Mesodermal cell (in vitro differentiated cells): ENCODE measurements at regions not wholly inside any gene's neighbourhood (a gene's known extent, or its start where the extent isn't known, plus 50 kb on each side); places are given as distances from the start of the nearest gene placed in this dataset.
"Not testable (repeated sequence)": the region's sequence is repeated elsewhere in the genome, so short reads cannot be mapped to it uniquely, and the experiment has no call there.

Source experiments
- H3K27ac ChIP-seq: 2 replicates; pipeline ENCODE4 v1.7.0; 2013; ENCODE audit warnings: mild to moderate bottlenecking, low read depth, low read length, moderate library complexity; ENCODE audit not compliant: severe bottlenecking
- H3K36me3 ChIP-seq: 2 replicates; pipeline ENCODE4 v1.7.1; 2013; ENCODE audit warnings: mild to moderate bottlenecking, low read length, moderate library complexity; ENCODE audit not compliant: control insufficient read depth, insufficient read depth
- H3K4me1 ChIP-seq: one replicate; pipeline ENCODE4 v1.7.1; 2013; ENCODE audit warnings: mild to moderate bottlenecking, low read length; ENCODE audit not compliant: insufficient read depth, control insufficient read depth, poor library complexity, severe bottlenecking
- H3K4me3 ChIP-seq: 2 replicates; pipeline ENCODE4 v1.7.0; 2013; ENCODE audit warnings: low read length, control low read depth, mild to moderate bottlenecking; ENCODE audit not compliant: insufficient read depth, poor library complexity, severe bottlenecking; ENCODE audit errors: extremely low read depth
- H3K9me3 ChIP-seq: 2 replicates; pipeline ENCODE4 v1.7.1; 2013; ENCODE audit warnings: mild to moderate bottlenecking, low read length, moderate library complexity; ENCODE audit not compliant: control insufficient read depth
- WGBS, 2 experiments: methylation state at CpG; one replicate each; pipeline ENCODE4 v1.1.5; 2013; ENCODE audit warnings: missing lambda C conversion rate in 2 of 2; ENCODE audit not compliant: insufficient coverage in 2 of 2; 5-methylcytosine and 5-hydroxymethylcytosine counted together

DNA sequence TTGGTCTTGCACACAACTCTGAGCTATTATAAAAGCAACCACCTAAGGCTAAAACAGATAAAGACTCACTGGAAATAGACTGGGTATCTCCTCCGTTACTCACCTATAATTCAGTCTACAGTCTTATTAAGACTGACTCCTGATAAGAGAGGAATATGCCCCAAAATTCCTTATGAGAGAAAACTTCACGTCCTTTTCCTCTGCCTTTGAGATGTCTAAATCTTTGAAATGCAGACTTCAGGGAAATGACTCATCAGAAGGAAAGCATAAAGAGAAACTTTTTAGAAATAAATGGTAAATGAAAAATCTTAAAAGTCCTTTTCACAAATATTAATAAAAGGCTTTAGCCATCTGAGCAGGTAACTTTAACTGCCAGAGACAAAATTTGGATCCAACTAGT is 187.5 kb upstream of the RTL1 start:
- Histone ChIP-seq H3K4me1 (peaks cover 5% of the 10 kb centered on the region), H3K36me3 (no peaks in the 10 kb centered on the region), H3K4me3 (no peak overlapping the region), H3K27ac (no peak overlapping the region), H3K9me3 (no peaks in the 10 kb centered on the region)
- WGBS, 2 experiments, result 100% methylated on average over 1 of the region's 2 CpGs; no CpG with 5 or more reads in 1 of the 2 experiments

- not testable (repeated sequence) for H3K36me3 ChIP-seq, H3K27ac ChIP-seq, H3K4me3 ChIP-seq, H3K9me3 ChIP-seq, H3K4me1 ChIP-seq
- 91 to 98% methylated on average over 6 of the region's 6 CpGs for WGBS, 2 experiments
These were observed 191.4 kb upstream of the RTL1 start for GRCh38 chr14:101094916-101095315.

GRCh38 chr14:101096551-101096950 is 193.0 kb upstream of the RTL1 start:
- Histone ChIP-seq H3K4me3 (no peak overlapping the region), H3K9me3 (peaks cover 8% of the 10 kb centered on the region), H3K27ac (no peak overlapping the region), H3K4me1 (no peaks in the 10 kb centered on the region), H3K36me3 (no peaks in the 10 kb centered on the region)
- 96 to 100% methylated on average over 1 to 2 of the region's 2 CpGs for WGBS, 2 experiments

- no peaks in the 10 kb centered on the region for H3K4me1 ChIP-seq
- 98% methylated on average over 3 of the region's 3 CpGs; no CpG with 5 or more reads in 1 of the 2 experiments for WGBS, 2 experiments
These were observed 193.7 kb upstream of the RTL1 start for GRCh38 chr14:101097109-101097793.

GRCh38 chr14:101098177-101098576 is 194.7 kb upstream of the RTL1 start:
- Histone ChIP-seq H3K36me3 (no peaks in the 10 kb centered on the region), H3K4me1 (no peaks in the 10 kb centered on the region), H3K27ac (peak overlapping the region; percentile 18), H3K9me3 (peaks cover 8% of the 10 kb centered on the region), H3K4me3 (no peak overlapping the region)
- WGBS, 2 experiments, result 70 to 82% methylated on average over 3 of the region's 3 CpGs

More at GRCh38 chr14:101097109-101097793, 193.7 kb upstream of the RTL1 start:
- H3K36me3 ChIP-seq, result no peaks in the 10 kb centered on the region
- peaks cover 8% of the 10 kb centered on the region for H3K9me3 ChIP-seq
- H3K27ac ChIP-seq, result no peak overlapping the region
- H3K4me3 ChIP-seq, result no peak overlapping the region

- Histone ChIP-seq H3K4me1 (no peaks in the 10 kb centered on the region), H3K4me3 (no peak overlapping the region), H3K36me3 (no peaks in the 10 kb centered on the region), H3K9me3 (peaks cover 8% of the 10 kb centered on the region), H3K27ac (peak overlapping the region; percentile 18)
- no CpG with 5 or more reads among the region's 2 CpGs for WGBS, 2 experiments
These were observed 195.1 kb upstream of the RTL1 start for GRCh38 chr14:101098641-101099040.

- Histone ChIP-seq H3K36me3 (no peaks in the 10 kb centered on the region), H3K4me3 (no peak overlapping the region), H3K27ac (no peak overlapping the region), H3K4me1 (no peaks in the 10 kb centered on the region), H3K9me3 (peaks cover 8% of the 10 kb centered on the region)
- 84 to 94% methylated on average over 3 of the region's 5 CpGs for WGBS, 2 experiments
These were observed 198.0 kb upstream of the RTL1 start for GRCh38 chr14:101101456-101102056.

DNA sequence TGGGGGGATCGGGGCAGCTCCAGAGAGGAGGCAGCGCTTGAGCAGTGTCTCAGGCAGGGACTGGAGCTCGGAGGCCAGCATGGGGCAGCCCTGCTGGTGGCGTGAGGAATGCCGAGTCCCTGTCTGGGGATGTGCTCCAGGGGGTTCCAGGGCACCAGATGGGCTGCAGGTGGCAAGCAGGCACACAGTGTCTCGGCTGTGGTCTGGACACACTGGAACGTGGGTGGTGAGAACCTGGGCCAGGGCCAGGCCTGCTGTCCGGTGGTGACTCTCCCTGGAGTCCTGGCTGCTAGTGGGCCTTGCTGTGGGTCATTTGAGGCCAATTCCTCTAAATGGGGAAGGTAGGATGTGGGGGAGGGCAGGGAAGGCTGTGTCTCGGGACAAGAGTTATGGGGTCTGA is 199.4 kb upstream of the RTL1 start:
- WGBS, 2 experiments, result 96 to 98% methylated on average over 7 to 9 of the region's 9 CpGs
- Histone ChIP-seq H3K9me3 (peaks cover 8% of the 10 kb centered on the region), H3K4me3 (no peak overlapping the region), H3K4me1 (no peaks in the 10 kb centered on the region), H3K36me3 (no peaks in the 10 kb centered on the region), H3K27ac (no peak overlapping the region)

- Histone ChIP-seq H3K4me3 (no peak overlapping the region), H3K9me3 (peaks cover 8% of the 10 kb centered on the region), H3K36me3 (no peaks in the 10 kb centered on the region), H3K27ac (no peak overlapping the region), H3K4me1 (no peaks in the 10 kb centered on the region)
- 85 to 94% methylated on average over 19 to 24 of the region's 26 CpGs for WGBS, 2 experiments
These were observed 199.9 kb upstream of the RTL1 start for GRCh38 chr14:101103321-101103901.

DNA sequence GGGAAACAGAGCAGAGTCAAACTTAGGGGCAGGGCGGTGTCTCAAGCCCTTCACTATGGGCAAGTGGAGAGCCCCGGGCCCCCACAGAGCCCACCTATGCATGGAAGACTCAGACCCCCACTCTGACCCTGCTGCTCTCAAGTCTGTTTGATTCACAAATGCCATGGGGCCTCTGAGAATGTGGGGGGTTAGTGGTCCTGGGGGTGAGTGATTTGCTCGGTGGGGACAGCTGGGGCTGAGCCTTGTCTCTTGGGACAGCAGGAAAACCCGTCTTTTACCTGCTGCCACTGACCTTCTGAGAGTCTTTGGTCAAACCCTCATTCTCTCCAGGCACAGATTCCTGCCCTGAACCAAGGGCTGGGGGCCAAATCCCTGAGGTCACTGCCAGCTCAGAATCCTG is 201.0 kb upstream of the RTL1 start:
- Histone ChIP-seq H3K36me3 (no peaks in the 10 kb centered on the region), H3K27ac (no peak overlapping the region), H3K4me1 (no peaks in the 10 kb centered on the region), H3K9me3 (peaks cover 8% of the 10 kb centered on the region), H3K4me3 (no peak overlapping the region)
- 86 to 96% methylated on average over 4 of the region's 4 CpGs for WGBS, 2 experiments

DNA sequence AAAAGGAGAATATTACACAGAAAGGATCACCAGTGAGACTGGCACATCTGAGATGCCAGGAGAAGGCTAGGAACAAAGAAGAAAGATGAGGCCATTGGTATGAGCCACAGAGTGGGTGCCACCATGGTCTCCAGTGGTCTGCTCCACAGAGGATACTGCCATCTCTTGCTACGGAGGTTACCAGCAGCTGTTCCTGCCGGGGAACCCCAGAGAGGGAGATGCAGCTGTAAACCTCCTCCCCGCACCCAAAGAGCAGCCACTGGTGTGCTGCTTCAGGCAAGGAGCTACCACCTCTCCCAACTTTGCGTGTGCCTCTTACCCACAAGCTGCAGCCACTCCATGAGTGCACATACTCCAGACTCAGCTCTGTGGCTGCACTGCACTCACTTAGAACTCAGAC is 201.5 kb upstream of the RTL1 start:
- Histone ChIP-seq H3K36me3 (no peaks in the 10 kb centered on the region), H3K4me1 (no peaks in the 10 kb centered on the region), H3K4me3 (no peak overlapping the region), H3K27ac (no peak overlapping the region), H3K9me3 (peaks cover 3% of the 10 kb centered on the region)
- WGBS, 2 experiments, result 98 to 100% methylated on average over 4 of the region's 4 CpGs
